HPDE6-E6E7 (cell line): ENCODE measurements at regions not wholly inside any gene's neighbourhood (a gene's known extent, or its start where the extent isn't known, plus 50 kb on each side); places are given as distances from the start of the nearest gene placed in this dataset.

Source experiments
- DNase-seq: peaks from one replicate; pipeline ENCODE4 v3.0.0; 2011; ENCODE audit warnings: missing footprints; ENCODE audit errors: extremely low spot score

DNA sequence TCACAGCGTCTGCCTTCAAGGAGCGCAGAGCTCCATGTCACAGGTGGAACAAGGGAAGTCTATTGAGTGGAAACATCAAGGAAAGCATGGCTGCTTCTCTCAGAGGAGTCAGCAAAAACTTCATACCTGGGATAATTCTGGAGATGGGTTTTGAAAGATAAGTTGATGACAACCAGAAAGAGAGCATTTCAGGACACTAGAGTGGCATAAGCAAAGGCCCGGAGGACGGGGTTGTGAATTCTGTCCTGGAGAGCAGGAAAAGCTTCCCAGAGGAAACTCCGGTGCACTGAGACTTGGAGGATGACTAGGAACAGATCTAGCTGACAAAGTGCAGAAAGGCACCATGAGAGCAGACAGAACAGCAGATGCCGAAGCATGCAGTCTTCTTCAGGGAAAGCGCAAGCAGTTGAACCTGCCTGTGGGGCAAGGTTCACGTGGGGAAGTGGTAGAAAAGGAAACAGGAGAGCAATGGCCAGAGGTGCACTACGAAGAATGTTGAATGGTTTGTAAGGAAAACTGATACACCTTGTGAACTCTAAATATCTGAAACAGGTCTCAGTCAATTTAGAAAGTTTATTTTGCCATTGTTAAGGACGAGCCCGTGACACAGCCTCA, 222.9 kb downstream of the PLPP3 start:
- DNase-seq: no peak

DNA sequence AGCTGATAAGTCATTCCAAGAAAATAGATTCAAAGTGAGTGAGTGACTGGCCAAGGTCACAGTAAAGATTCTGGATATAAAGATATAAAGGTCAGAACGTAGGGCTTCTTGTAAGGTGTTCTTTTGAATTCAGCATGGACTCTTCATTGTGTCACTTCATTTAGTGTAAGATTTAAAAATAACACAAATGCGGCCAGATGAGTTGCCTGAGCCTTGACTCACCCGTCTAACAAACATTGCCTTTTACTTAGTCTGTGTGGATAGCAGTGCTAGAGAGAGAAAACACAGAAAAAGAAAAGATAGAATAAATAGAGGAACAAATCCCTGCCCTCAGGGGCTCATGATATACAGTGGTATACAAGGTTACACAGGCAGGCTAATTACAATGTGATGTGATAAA, 223.4 kb downstream of the PLPP3 start:
- no peak for DNase-seq

GRCh38 chr1:56355422-56355821, 223.9 kb downstream of the PLPP3 start:
- DNase-seq: no peak

GRCh38 chr1:56345831-56346230, 233.5 kb downstream of the PLPP3 start:
- DNase-seq: no peak

- DNase-seq: no peak
Measured at GRCh38 chr1:56340977-56341376, 238.4 kb downstream of the PLPP3 start.

GRCh38 chr1:56339786-56340465, 239.4 kb downstream of the PLPP3 start:
- DNase-seq: no peak

DNA sequence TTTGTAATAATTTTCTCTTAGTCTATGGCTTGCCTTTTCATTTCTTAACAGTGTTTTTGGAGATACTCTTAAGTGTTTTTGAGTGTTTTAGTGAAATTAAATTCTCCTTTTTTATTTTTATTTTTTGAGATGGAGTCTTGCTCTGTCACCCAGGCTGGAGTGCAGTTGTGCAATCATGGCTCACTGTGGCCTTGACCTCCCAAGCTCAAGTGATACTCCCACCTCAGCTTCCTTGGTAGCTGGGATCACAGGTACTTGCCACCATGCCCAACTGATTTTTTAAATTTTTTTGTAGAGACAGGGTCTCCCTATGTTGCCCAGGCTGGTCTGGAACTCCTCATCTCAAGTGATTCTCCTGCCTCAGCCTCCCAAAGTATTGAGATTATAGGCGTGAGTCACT, 240.3 kb downstream of the PLPP3 start:
- no peak for DNase-seq

GRCh38 chr1:56336982-56337381, 242.4 kb downstream of the PLPP3 start:
- DNase-seq: no peak

DNA sequence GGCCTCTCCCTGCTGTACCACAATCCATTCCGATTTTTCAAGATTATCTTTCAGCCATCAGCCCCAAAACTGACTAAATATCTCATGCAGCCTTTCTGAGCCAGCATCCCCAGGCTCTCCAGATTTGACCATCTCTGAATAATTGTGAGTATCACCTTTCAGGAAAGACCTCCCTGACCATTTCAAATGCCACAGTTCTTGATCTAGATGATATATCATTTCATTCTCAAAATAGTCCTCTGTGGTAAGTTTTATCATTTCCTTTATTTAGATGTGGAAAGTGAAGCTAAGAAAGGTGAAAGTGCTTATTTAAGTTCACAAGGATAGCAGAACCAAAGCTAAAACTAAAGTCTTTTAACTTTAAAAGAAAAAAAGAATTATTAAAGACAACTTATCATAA, 244.0 kb downstream of the PLPP3 start:
- DNase-seq: no peak

- DNase-seq: no peak
Measured at GRCh38 chr1:56334047-56334446, 245.3 kb downstream of the PLPP3 start.

GRCh38 chr1:56333461-56333860, 245.9 kb downstream of the PLPP3 start:
- DNase-seq: no peak

DNA sequence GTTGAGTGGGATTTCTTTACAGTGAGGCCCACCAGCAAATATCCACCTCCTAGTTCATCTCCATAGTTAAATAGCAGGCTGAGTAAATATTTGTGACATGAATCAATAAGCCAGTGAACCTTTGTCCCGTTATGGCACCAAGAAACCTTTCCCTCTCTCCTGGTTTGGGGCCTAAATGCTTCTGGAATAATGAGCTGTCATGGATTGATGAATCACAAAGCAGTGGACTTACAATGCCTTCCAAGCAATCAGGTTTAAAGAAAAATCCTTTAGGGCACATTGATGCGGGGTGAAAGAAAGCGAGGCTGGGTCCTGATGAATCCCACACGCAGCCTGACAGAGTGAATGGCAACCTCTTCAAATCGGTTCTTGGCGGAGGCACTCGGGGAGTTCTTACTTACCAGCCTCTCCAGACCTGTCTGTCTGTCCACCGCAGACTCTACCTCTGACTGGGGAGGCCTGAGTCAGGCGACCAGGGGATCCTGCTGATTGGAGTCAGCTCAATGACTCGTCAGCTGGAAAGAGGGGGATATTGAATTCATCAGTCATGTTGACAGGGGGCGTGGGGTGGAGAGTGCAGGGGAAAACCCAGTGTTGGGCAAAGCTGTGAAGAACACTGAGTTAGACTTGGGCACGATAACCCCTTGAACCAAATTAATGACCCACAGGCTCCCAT, 247.3 kb downstream of the PLPP3 start:
- DNase-seq: no peak

DNA sequence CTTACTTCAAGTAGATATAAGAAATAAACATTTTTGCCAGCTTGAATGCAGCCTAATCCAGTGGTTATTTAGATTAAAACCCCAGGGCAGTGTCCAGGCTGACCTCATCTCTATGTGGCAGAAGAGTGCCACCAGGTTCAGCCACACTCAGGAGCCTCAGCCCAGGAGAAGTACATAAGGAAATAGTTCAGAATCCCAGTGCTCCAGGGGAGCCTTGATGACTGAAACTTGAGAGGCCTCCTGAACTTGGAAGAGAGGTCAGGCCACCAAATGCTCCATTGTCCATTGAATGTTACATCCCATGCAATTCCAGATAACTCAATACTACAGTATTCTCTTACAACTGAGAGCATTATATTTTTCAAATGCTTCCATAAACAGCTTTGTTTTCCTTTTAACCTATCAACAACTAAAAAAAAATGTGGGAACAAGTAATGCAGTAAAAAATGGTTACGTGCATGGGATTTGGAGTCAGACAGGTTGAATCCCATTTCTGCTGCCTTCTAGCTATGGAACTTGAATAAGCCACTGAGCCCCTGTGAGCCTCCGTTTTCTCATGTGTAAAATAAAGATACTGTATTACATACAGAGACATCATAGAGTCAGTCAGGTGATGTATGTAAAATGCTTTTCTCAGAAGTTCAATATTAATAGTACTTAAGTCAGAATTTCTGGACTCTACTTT, 248.0 kb downstream of the PLPP3 start:
- no peak for DNase-seq

- no peak for DNase-seq
Measured at GRCh38 chr1:56330391-56331026, 248.9 kb downstream of the PLPP3 start.

- DNase-seq: no peak
Measured at GRCh38 chr1:56329970-56330369, 249.4 kb downstream of the PLPP3 start.

GRCh38 chr1:56327195-56327594, 252.2 kb downstream of the PLPP3 start:
- DNase-seq: no peak

GRCh38 chr1:56326056-56326455, 253.3 kb downstream of the PLPP3 start:
- no peak for DNase-seq

- no peak for DNase-seq
Measured at GRCh38 chr1:56324504-56324903, 254.9 kb downstream of the PLPP3 start.

DNA sequence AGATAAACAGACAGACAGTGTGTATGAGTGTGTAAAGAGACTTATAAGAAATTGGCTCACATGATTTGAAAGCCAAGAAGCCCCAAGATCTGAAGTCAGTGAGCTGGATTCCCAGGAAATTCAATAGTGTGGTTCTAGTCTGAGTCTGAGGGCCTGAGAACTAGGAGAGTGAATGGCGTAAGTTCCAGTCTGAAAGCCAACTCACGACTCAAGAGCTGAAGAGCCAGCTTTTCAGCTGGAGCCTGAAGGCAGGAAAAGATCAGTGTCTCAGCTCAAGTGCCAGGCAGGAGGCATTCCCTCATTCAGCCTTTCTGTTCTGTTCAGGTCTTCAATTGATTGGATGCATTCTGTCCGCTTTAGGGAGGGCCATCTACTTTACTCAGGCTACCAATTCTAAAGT, 257.2 kb downstream of the PLPP3 start:
- no peak for DNase-seq

DNA sequence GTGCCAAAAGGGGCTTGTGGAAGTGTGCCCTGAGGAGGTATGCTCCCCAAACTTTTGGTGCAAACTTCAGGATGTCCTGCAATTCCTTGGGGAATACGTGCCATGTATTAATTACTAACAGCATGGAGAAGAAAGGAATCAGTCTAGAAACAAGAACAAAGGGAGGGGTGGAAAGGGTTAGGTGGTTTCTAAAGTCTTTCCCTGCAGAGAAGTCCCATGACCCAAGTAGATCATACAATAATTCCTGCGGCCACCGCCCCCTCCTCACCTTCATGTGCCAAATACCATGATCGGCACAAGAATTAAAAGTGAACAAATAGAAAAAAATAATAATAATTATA, 258.2 kb downstream of the PLPP3 start:
- no peak for DNase-seq

DNA sequence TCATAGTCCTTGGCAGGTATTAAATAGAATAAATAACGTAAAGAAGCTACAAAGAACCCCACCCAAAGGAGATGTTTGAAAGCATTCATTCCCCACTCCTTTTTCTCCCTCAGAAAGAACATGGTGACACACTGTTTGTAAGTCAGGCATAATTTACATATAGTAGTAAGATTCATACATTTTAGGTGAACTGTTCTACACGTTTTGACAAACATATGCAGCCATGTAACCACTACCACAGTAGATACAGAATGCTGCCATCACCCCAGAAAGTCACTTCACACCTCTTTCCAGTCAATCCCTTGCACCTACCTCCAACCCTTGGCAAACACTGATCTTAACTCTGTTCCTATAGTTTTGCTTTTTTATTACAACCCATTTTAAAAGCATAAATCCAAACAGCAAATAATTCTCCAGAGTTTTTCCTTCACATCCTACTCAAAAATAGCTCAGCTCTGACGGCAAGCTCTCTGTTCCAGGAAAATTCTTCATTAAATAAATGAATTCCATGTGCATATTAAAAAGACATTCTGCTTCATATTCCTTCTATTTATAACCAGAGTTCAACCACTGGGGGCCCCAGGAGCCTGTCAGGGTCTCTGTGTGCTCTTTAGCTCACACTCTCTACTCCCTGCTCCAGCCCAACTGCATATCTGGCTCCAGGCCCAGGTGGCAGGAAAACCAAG, 258.8 kb downstream of the PLPP3 start:
- DNase-seq: no peak

GRCh38 chr1:56317722-56318121, 261.6 kb downstream of the PLPP3 start:
- no peak for DNase-seq
